ENCODE measurements at regions not wholly inside any gene's neighbourhood (a gene's known extent, or its start where the extent isn't known, plus 50 kb on each side); places are given as distances from the start of the nearest gene placed in this dataset.

GRCh38 chr21:16072737-16073136 lies 343.0 kb downstream of the USP25 start:
- ATAC-seq, result no peak
- H3K9me3 Mint-ChIP-seq, result no peaks in the 10 kb centered on the region
- ChIA-PET CTCF (no interaction called here), POLR2A (no interaction called here)
- H3K27ac Mint-ChIP-seq, result no peak overlapping the region
- intact Hi-C loops (cut with micrococcal nuclease), result no loop called here
- no peaks in the 10 kb centered on the region for H3K27me3 Mint-ChIP-seq
- no peak overlapping the region for H3K4me3 Mint-ChIP-seq
- H3K36me3 Mint-ChIP-seq (ENCODE audit: low read depth), result no peaks in the 10 kb centered on the region
- no peaks in the 10 kb centered on the region for H3K4me1 Mint-ChIP-seq (ENCODE audit: low read depth)
- TF ChIP-seq CTCF (IDR thresholded peaks at IDR 0.05), result no peak
- DNase-seq, result no peak

GRCh38 chr21:16073586-16073985 lies 343.8 kb downstream of the USP25 start:
- CTCF ChIA-PET, result no interaction called here
- H3K4me3 Mint-ChIP-seq, result no peak overlapping the region
- H3K9me3 Mint-ChIP-seq, result no peaks in the 10 kb centered on the region

GRCh38 chr21:16074950-16075489 lies 345.2 kb downstream of the USP25 start:
- Mint-ChIP-seq H3K27ac (no peak overlapping the region), H3K36me3 (ENCODE audit: low read depth) (no peaks in the 10 kb centered on the region), H3K9me3 (no peaks in the 10 kb centered on the region), H3K4me3 (no peak overlapping the region), H3K4me1 (ENCODE audit: low read depth) (no peaks in the 10 kb centered on the region), H3K27me3 (no peaks in the 10 kb centered on the region)
- ATAC-seq, result no peak
- DNase-seq, result no peak
- intact Hi-C loops (cut with micrococcal nuclease), result no loop called here
- POLR2A ChIA-PET, result no interaction called here
- CTCF ChIA-PET, result no interaction called here
- TF ChIP-seq CTCF (IDR thresholded peaks at IDR 0.05), result no peak

More at GRCh38 chr21:16073586-16073985, 343.8 kb downstream of the USP25 start:
- Mint-ChIP-seq H3K4me1 (ENCODE audit: low read depth) (no peaks in the 10 kb centered on the region), H3K27me3 (no peaks in the 10 kb centered on the region), H3K27ac (no peak overlapping the region), H3K36me3 (ENCODE audit: low read depth) (no peaks in the 10 kb centered on the region)
- ATAC-seq (no peak), DNase-seq (no peak)
- POLR2A ChIA-PET, result no interaction called here
- intact Hi-C loops (cut with micrococcal nuclease), result no loop called here
- TF ChIP-seq CTCF (IDR thresholded peaks at IDR 0.05), result no peak

DNA sequence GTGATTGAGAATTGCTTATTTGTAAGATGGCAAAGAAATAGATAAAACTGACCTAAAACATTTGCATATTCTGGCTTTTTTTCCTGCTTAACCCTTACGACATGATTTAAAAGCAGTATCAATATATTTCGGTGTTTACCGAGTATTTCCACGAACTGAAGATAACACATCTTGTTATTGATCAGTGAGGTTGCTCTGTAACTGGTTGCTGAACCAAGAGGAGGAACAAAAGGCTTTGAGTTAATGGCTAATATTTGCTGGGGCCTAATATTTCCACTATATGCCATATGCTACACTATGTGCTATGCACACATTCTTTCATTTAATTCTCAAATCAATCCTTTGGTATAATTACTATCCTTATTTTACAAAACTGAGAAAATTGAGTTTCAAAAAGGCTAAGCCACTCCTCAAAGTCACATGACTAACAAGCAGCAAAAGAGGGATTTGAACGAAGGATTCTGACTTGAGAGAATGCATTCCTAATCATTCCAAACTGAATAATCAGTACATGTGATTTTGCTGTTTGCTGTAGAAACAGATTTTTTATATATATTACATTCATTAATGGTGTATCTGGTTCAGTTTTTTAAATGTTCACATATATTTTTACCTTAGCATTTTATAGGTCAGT lies 346.0 kb downstream of the USP25 start:
- no peak for TF ChIP-seq CTCF (IDR thresholded peaks at IDR 0.05)
- ATAC-seq, result no peak
- no peak for DNase-seq
- no peaks in the 10 kb centered on the region for H3K4me1 Mint-ChIP-seq (ENCODE audit: low read depth)
- intact Hi-C loops (cut with micrococcal nuclease), result no loop called here
- H3K27me3 Mint-ChIP-seq, result no peaks in the 10 kb centered on the region
- H3K36me3 Mint-ChIP-seq (ENCODE audit: low read depth), result no peaks in the 10 kb centered on the region
- POLR2A ChIA-PET, result no interaction called here
- no peak overlapping the region for H3K4me3 Mint-ChIP-seq
- no peaks in the 10 kb centered on the region for H3K9me3 Mint-ChIP-seq
- H3K27ac Mint-ChIP-seq, result no peak overlapping the region
- CTCF ChIA-PET, result no interaction called here

DNA sequence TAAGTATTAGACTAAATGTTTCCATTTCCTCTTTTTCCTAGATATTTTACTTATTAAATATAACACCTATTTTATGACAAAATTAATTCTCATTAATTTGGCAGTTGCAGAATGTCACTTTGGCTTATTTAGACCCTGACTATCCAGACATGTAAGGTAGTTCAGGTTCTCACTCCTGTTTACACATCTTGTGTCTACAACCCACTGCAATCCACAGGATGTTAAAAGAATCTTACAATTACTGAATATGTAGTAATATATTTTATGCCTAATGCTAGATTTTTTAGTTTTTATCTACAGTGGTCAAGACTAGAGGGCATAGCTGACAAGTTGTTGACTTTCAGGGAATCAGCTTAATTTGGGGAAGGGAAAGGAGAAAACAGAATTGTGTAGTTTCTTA lies 346.7 kb downstream of the USP25 start:
- Mint-ChIP-seq H3K27ac (no peak overlapping the region), H3K9me3 (no peaks in the 10 kb centered on the region), H3K36me3 (ENCODE audit: low read depth) (no peaks in the 10 kb centered on the region), H3K4me3 (no peak overlapping the region), H3K27me3 (no peaks in the 10 kb centered on the region), H3K4me1 (ENCODE audit: low read depth) (no peaks in the 10 kb centered on the region)
- intact Hi-C loops (cut with micrococcal nuclease), result no loop called here
- CTCF ChIA-PET, result no interaction called here
- no peak for ATAC-seq
- no peak for DNase-seq
- POLR2A ChIA-PET, result no interaction called here
- no peak for TF ChIP-seq CTCF (IDR thresholded peaks at IDR 0.05)
